Heart right ventricle (tissue), 16 donors: ENCODE measurements at regions not wholly inside any gene's neighbourhood (a gene's known extent, or its start where the extent isn't known, plus 50 kb on each side); places are given as distances from the start of the nearest gene placed in this dataset.

ENCODE experiments used
- ATAC-seq, 8 donors: fragments of 200-7000 bp; cut with Tn5 transposase; one replicate each; pipeline ENCODE4 v1.9.1; 2020; ENCODE audit warnings: mild to moderate bottlenecking in 8 of 8, moderate library complexity in 8 of 8, moderate number of reproducible peaks in 1 of 8
- DNase-seq, 2 donors: peaks; one replicate each; pipeline ENCODE4 v3.0.0-alpha.2; 2020
- H3K27ac ChIP-seq, 10 donors: fragments of 200-600 bp; sonication (generic) in 2 of 10; one replicate each; pipeline versions ENCODE4 v1.5.0 to v1.8.0; 2020 to 2022; ENCODE audit warnings: mild to moderate bottlenecking in 3 of 10
- H3K27me3 ChIP-seq, 7 donors: fragments of 200-600 bp; one replicate each; pipeline ENCODE4 v1.8.0; 2021 to 2022; ENCODE audit warnings: mild to moderate bottlenecking in 2 of 7
- H3K36me3 ChIP-seq, 9 donors: fragments of 200-600 bp; sonication (generic) in 1 of 9; one replicate each; pipeline versions ENCODE4 v1.5.0 to v1.8.0; 2020 to 2022; ENCODE audit warnings: mild to moderate bottlenecking in 2 of 9
- H3K4me1 ChIP-seq, 9 donors: fragments of 200-600 bp; sonication (generic) in 1 of 9; one replicate each; pipeline versions ENCODE4 v1.5.0 to v1.8.0; 2020 to 2022; ENCODE audit warnings: mild to moderate bottlenecking in 4 of 9
- H3K4me3 ChIP-seq, 10 donors: fragments of 200-600 bp; sonication (generic) in 2 of 10; one replicate each; pipeline versions ENCODE4 v1.5.0 to v1.8.0; 2020 to 2022; ENCODE audit warnings: mild to moderate bottlenecking in 7 of 10, moderate library complexity in 2 of 10
- H3K9me3 ChIP-seq, 11 donors: fragments of 200-600 bp in 10 of 11; sonication (generic) in 2 of 11; one replicate each; pipeline versions ENCODE4 v1.5.0 to v1.8.0; 2013 to 2022; ENCODE audit warnings: mild to moderate bottlenecking in 2 of 11, control low read depth in 1 of 11, moderate library complexity in 1 of 11
- CTCF ChIP-seq, 9 donors: fragments of 200-600 bp; sonication (generic) in 2 of 9; IDR thresholded peaks; one replicate each; pipeline versions ENCODE4 v1.5.0 to v1.8.0; 2021 to 2022; ENCODE audit warnings: antibody characterized with exemption in 9 of 9, mild to moderate bottlenecking in 5 of 9, moderate library complexity in 1 of 9
- WGBS, 2 donors: extraction: QIAGEN DNeasy Blood & Tissue Kit; methylation state at CpG; one replicate each; pipeline ENCODE4 v1.1.7; 2013; ENCODE audit warnings: inconsistent platforms in 1 of 2; 5-methylcytosine and 5-hydroxymethylcytosine counted together
- intact Hi-C, 10 donors: fragments of 100-400 bp; cut with DNase I; formaldehyde crosslinking; loops; one replicate each; pipeline versions ENCODE4 v1.11.1 to v1.14.2; 2022
- donor health status: Arrhythmogenic right ventricular cardiomyopathy.
- donor health status: ischemic (EF 13 %, LVEDD 7.1; RV severe dilation, severe dysfunction).
- donor health status: healthy with polysubstance abuse.
- donor health status: DM: no; HTN: yes; CAD: no.
- donor health status: DM: no; HTN: no; CAD: no.
- donor health status: ischemic (EF 25% LVEDD 6.9; RV normal size, moderate dysfunction).
- donor health status: ischemic (EF 25% LVEDD 5.7; RV mildly dilated, moderate dysfunction).
- donor health status: healthy.
- donor health status: DM: yes; HTN: yes; CAD: no.
- donor health status: Ischemic cardiomyopathy.
- donor health status: ischemic (EF 35%, LVEDD 5.7; RV mildly dilated, moderate dysfunction).
- donor health status: nonischemic (EF 11% LVEDD 7.7; RV severe dilation, severe dysfunction).
- donor health status: DM: yes; HTN: yes; CAD: no.
- donor health status: PGD.
- donor health status: ischemic (EF 29% LVEDD 5.4; RV normal size, mild dysfunction).
- donor health status: nonischemic (EF 23%, LVEDD 6.1; RV moderate dilation, normal function).

DNA sequence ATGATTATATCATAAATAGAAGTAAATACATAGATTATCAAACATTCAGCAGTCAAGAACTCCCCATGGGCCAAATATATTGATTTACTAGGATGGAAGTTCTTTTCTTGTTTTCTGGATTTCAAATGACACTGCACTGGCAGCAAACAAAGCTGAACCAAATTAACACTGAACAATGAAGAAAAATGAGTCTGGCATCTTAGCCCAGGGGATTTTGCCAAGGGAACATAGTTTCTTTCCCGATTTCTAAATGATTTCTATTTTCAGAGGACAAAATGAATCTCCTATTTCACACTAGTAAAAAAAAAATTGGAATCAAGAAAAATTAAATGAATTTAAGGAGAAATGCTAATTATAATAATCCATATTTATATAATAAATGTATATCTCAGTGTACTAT, 116.9 kb upstream of the FAM174A start:
- no peaks in the 10 kb centered on the region for H3K9me3 ChIP-seq
- DNase-seq (no peak), ATAC-seq (no peak)
- H3K36me3 ChIP-seq = no peaks in the 10 kb centered on the region
- no peaks in the 10 kb centered on the region for H3K4me1 ChIP-seq
- no peak for TF ChIP-seq CTCF (IDR thresholded peaks at IDR 0.05)
- no peak overlapping the region for H3K27ac ChIP-seq
- intact Hi-C loops = no loop called here
- 77 to 81% methylated on average over 1 of the region's 1 CpG for WGBS, 2 donors
- no peak overlapping the region for H3K4me3 ChIP-seq
- H3K27me3 ChIP-seq = no peaks in the 10 kb centered on the region

- ATAC-seq (no peak), DNase-seq (no peak)
- H3K4me3 ChIP-seq = no peak overlapping the region
- no peaks in the 10 kb centered on the region for H3K27me3 ChIP-seq
- intact Hi-C loops = no loop called here
- H3K9me3 ChIP-seq = no peaks in the 10 kb centered on the region
- no peak for TF ChIP-seq CTCF (IDR thresholded peaks at IDR 0.05)
- H3K4me1 ChIP-seq = no peaks in the 10 kb centered on the region
- WGBS, 2 donors = 40 to 43% methylated on average over 3 of the region's 3 CpGs
- no peaks in the 10 kb centered on the region for H3K36me3 ChIP-seq
- H3K27ac ChIP-seq = no peak overlapping the region
Measured at GRCh38 chr5:100409660-100410151, 125.5 kb upstream of the FAM174A start.

GRCh38 chr5:100407053-100407452, 128.1 kb upstream of the FAM174A start:
- TF ChIP-seq CTCF (IDR thresholded peaks at IDR 0.05) = no peak
- DNase-seq (no peak), ATAC-seq (no peak)
- 97% methylated on average over 3 of the region's 3 CpGs for WGBS, 2 donors
- Histone ChIP-seq H3K27ac (no peak overlapping the region), H3K36me3 (no peaks in the 10 kb centered on the region), H3K4me3 (no peak overlapping the region), H3K4me1 (no peaks in the 10 kb centered on the region), H3K9me3 (no peaks in the 10 kb centered on the region), H3K27me3 (no peaks in the 10 kb centered on the region)
- intact Hi-C loops = no loop called here

GRCh38 chr5:100406640-100407039, 128.5 kb upstream of the FAM174A start:
- H3K9me3 ChIP-seq = no peaks in the 10 kb centered on the region
- DNase-seq (peak in 1 of 2 donors; percentile 10), ATAC-seq (peak in 3 of 8 donors; percentile 47 to 68 (median 57))
- no peak for TF ChIP-seq CTCF (IDR thresholded peaks at IDR 0.05)
- no peak overlapping the region for H3K4me3 ChIP-seq
- no peaks in the 10 kb centered on the region for H3K36me3 ChIP-seq
- intact Hi-C loops = no loop called here
- H3K4me1 ChIP-seq = no peaks in the 10 kb centered on the region
- H3K27ac ChIP-seq = no peak overlapping the region
- no peaks in the 10 kb centered on the region for H3K27me3 ChIP-seq
- 57 to 61% methylated on average over 2 of the region's 2 CpGs for WGBS, 2 donors
